ENCODE measurements at regions not wholly inside any gene's neighbourhood (a gene's known extent, or its start where the extent isn't known, plus 50 kb on each side); places are given as distances from the start of the nearest gene placed in this dataset.

- Histone ChIP-seq H3K23ac (ENCODE audit: insufficient read length) (no peak overlapping the region), H2AFZ (ENCODE audit: low read length) (no peak overlapping the region), H3K27me3 (replicated peaks in 1 of 4; ENCODE audit: control insufficient read depth in 3 of 4, extremely low read depth in 1 of 4, insufficient read depth in 3 of 4, low read length in 3 of 4) (no peaks in the 10 kb centered on the region), H3K4me3 (ENCODE audit: extremely low read depth in 1 of 4, insufficient read depth in 2 of 4, low read depth in 3 of 4, low read length in 4 of 4) (no peak overlapping the region), H3K14ac (ENCODE audit: insufficient read length) (no peak overlapping the region), H3K79me1 (ENCODE audit: low read depth, low read length) (no peaks in the 10 kb centered on the region), H2BK12ac (ENCODE audit: low read depth, low read length) (no peak overlapping the region), H3K36me3 (ENCODE audit: control insufficient read depth in 2 of 4, insufficient read depth in 4 of 4, low read length in 3 of 4) (no peaks in the 10 kb centered on the region), H3K9ac (replicated peaks in 1 of 4; ENCODE audit: extremely low read depth in 1 of 4, low read depth in 3 of 4, low read length in 3 of 4) (no peak overlapping the region), H4K8ac (ENCODE audit: extremely low read depth, insufficient read depth, low read length) (no peak overlapping the region), H2AK5ac (ENCODE audit: low read depth, low read length) (no peak overlapping the region), H3K23me2 (ENCODE audit: low read depth, low read length) (no peaks in the 10 kb centered on the region), H2BK120ac (replicated peaks; ENCODE audit: low read depth, low read length) (no peak overlapping the region), H3K4me1 (replicated peaks in 1 of 4; ENCODE audit: control insufficient read depth in 3 of 4, insufficient read depth in 4 of 4, low read length in 3 of 4) (peaks cover 0 to 5% (median 2%) of the 10 kb centered on the region in 4 experiments; a peak in 4 of 7 replicates), H4K91ac (replicated peaks; ENCODE audit: insufficient read length, low read length) (no peak overlapping the region), H4K5ac (ENCODE audit: insufficient read length, low read depth, low read length) (no peak overlapping the region), H3K18ac (ENCODE audit: extremely low read depth, low read length) (no peak overlapping the region), H3K79me2 (ENCODE audit: control insufficient read depth in 1 of 2, insufficient read depth in 2 of 2, low read length in 2 of 2) (no peaks in the 10 kb centered on the region), H2BK20ac (ENCODE audit: low read length) (no peak overlapping the region), H3K9me3 (ENCODE audit: insufficient read depth in 2 of 2, low read depth in 1 of 2, low read length in 1 of 2) (peaks cover 5 to 7% of the 10 kb centered on the region in 2 experiments; a peak in 2 of 4 replicates), H3K4ac (replicated peaks; ENCODE audit: insufficient read length, low read depth, low read length) (no peak overlapping the region), H4K20me1 (replicated peaks in 1 of 2; ENCODE audit: control insufficient read depth in 1 of 2, insufficient read depth in 2 of 2, low read length in 2 of 2) (no peaks in the 10 kb centered on the region), H2BK15ac (ENCODE audit: low read length) (no peak overlapping the region), H3K27ac (ENCODE audit: low read depth, low read length) (no peak overlapping the region), H3K4me2 (ENCODE audit: insufficient read depth in 1 of 2, low read depth in 2 of 2, low read length in 2 of 2) (0 out of 4 replicates have a peak overlapping the region, but pooled peaks of 1 of the 2 experiments have one; percentile 10), H2BK5ac (ENCODE audit: low read depth, low read length) (no peak overlapping the region), H3K56ac (replicated peaks; ENCODE audit: insufficient read length, low read depth, low read length) (no peak overlapping the region)
- 86% methylated on average over 10 of the region's 13 CpGs; no CpG with 5 or more reads in 1 of the 2 experiments for WGBS, 2 experiments (ENCODE audit: extremely low coverage in 1 of 2, insufficient coverage in 1 of 2, insufficient read length in 1 of 2, insufficient replicate concordance in 2 of 2, low coverage in 1 of 2, low lambda C conversion rate in 2 of 2, missing lambda C conversion rate in 1 of 2)
- no peak for DNase-seq (ENCODE audit: low read depth in 1 of 2, low spot score in 2 of 2)
- POLR2A ChIA-PET (ENCODE audit: partially characterized antibody): interaction anchor here (1.2 kb wide), 1 partner anchor 16 kb away, joined by 3 read pairs; no protein-coding TSS in a partner anchor
- CTCF ChIA-PET (ENCODE audit: partially characterized antibody): interaction anchor here (0.6 to 1.8 kb wide), 3 partner anchors 16 to 23 kb away, joined by 3 to 4 read pairs (median 3); no protein-coding TSS in a partner anchor
- FAIRE-seq: no peak
- TF ChIP-seq RFX5 (IDR thresholded peaks at IDR 0.05; ENCODE audit: borderline replicate concordance, low read depth, low read length) (no peak), JUN (IDR thresholded peaks at IDR 0.05; ENCODE audit: low read depth, low read length) (no peak), BACH1 (IDR thresholded peaks at IDR 0.05; ENCODE audit: low read length) (no peak), RAD21 (IDR thresholded peaks at IDR 0.05 in 1 of 2, conservative IDR thresholded peaks at IDR 0.05 in 1 of 2; ENCODE audit: low read depth in 2 of 2, low read length in 2 of 2) (no peak), MAX (IDR thresholded peaks at IDR 0.05) (no peak), POLR2AphosphoS5 (IDR thresholded peaks at IDR 0.05; ENCODE audit: low read depth, low read length) (no peak), SRF (IDR thresholded peaks at IDR 0.05; ENCODE audit: low read depth, low read length) (no peak), KDM5A (IDR thresholded peaks at IDR 0.05; ENCODE audit: low read length) (no peak), SP1 (IDR thresholded peaks at IDR 0.05; ENCODE audit: low read depth, low read length) (no peak), GTF2F1 (IDR thresholded peaks at IDR 0.05; ENCODE audit: borderline replicate concordance, low read depth, low read length) (no peak), CHD1 (IDR thresholded peaks at IDR 0.05; ENCODE audit: low read depth, low read length) (no peak), HDAC6 (IDR thresholded peaks at IDR 0.05; ENCODE audit: low read depth, low read length) (no peak), CTBP2 (IDR thresholded peaks at IDR 0.05; ENCODE audit: borderline replicate concordance, insufficient read depth, insufficient read length, low read length) (no peak)
Observed at GRCh38 chr12:111248236-111249017, 120.5 kb downstream of the PHETA1 start.
